Suprapubic skin (tissue), 4 donors: ENCODE measurements at regions not wholly inside any gene's neighbourhood (a gene's known extent, or its start where the extent isn't known, plus 50 kb on each side); places are given as distances from the start of the nearest gene placed in this dataset.

Source experiments
- POLR2A ChIP-seq, 2 donors: fragments of 450-650 bp; IDR thresholded peaks; one replicate each; pipeline ENCODE4 v1.6.1; 2017; ENCODE audit warnings: antibody characterized with exemption in 2 of 2, mild to moderate bottlenecking in 2 of 2, moderate library complexity in 2 of 2
- POLR2AphosphoS5 ChIP-seq, 3 donors: sonication (generic); formaldehyde crosslinking; IDR thresholded peaks; one replicate each; pipeline ENCODE4 v1.6.1; 2017; ENCODE audit warnings: antibody characterized with exemption in 3 of 3
- TF ChIP-seq, protein P1 (sequence below), 2 donors: fragments of 200-600 bp in 1 of 2; fragments of 450-650 bp in 1 of 2; sonication (generic) in 1 of 2; IDR thresholded peaks; one replicate each; pipeline ENCODE4 v1.5.1; 2016 to 2019; ENCODE audit warnings: antibody characterized with exemption in 2 of 2, mild to moderate bottlenecking in 1 of 2, moderate library complexity in 1 of 2

DNA sequence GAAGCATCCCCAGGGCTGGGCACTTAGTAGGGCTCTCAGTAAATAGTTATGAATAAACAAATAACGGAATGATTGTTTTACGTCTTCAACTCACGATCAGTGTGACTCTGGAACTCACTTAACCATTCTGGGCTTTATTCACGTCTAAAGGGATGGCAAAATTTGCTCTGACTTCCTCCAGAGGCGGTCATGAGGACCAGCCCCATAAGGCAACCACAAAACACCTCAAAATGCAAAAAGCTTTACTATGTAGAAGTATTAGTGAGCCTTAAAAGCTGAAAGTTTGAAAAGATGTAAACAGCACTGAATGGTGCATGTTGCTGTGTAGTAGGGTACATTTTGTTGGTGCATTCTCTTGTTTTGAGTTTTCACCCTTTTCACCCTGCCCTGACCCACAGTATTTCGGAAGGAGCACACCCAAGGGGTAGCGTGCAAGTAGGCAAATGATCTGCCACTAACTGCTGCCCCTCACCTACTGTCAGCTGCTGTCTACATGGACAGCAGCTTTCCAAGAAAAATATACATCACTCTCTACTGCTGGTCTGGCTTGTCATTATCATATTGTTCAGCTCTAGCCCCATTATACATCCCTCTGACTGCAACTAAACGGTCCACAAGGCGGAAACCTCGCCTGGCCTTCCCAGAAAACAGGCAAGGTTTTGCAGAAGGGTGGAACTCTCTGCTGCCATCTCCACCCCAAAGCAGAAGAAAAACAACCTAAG lies 308.5 kb upstream of the PROK2 start:
- TF ChIP-seq POLR2AphosphoS5 (IDR thresholded peaks at IDR 0.05) (no peak), POLR2A (IDR thresholded peaks at IDR 0.05) (no peak)
- TF ChIP-seq, protein P1, sequence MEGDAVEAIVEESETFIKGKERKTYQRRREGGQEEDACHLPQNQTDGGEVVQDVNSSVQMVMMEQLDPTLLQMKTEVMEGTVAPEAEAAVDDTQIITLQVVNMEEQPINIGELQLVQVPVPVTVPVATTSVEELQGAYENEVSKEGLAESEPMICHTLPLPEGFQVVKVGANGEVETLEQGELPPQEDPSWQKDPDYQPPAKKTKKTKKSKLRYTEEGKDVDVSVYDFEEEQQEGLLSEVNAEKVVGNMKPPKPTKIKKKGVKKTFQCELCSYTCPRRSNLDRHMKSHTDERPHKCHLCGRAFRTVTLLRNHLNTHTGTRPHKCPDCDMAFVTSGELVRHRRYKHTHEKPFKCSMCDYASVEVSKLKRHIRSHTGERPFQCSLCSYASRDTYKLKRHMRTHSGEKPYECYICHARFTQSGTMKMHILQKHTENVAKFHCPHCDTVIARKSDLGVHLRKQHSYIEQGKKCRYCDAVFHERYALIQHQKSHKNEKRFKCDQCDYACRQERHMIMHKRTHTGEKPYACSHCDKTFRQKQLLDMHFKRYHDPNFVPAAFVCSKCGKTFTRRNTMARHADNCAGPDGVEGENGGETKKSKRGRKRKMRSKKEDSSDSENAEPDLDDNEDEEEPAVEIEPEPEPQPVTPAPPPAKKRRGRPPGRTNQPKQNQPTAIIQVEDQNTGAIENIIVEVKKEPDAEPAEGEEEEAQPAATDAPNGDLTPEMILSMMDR (IDR thresholded peaks at IDR 0.05) = no peak
